Liver (tissue), 8 donors: ENCODE measurements at regions not wholly inside any gene's neighbourhood (a gene's known extent, or its start where the extent isn't known, plus 50 kb on each side); places are given as distances from the start of the nearest gene placed in this dataset.
"Not testable (repeated sequence)": the region's sequence is repeated elsewhere in the genome, so short reads cannot be mapped to it uniquely, and the experiment has no call there.

ENCODE experiments used
- DNase-seq: peaks from one replicate; pipeline ENCODE4 v3.0.0-alpha.2; 2017; ENCODE audit warnings: low spot score
- H3K27ac ChIP-seq, 2 donors: one replicate each; pipeline ENCODE4 v1.7.0; 2013; ENCODE audit warnings: inconsistent platforms in 2 of 2, low read length in 2 of 2, control low read depth in 1 of 2, low read depth in 1 of 2, mild to moderate bottlenecking in 1 of 2
- H3K27me3 ChIP-seq, 4 donors: one replicate each; pipeline versions ENCODE4 v1.6.1 to v1.7.0; 2013; ENCODE audit warnings: low read length in 3 of 4, inconsistent platforms in 1 of 4, mild to moderate bottlenecking in 1 of 4, moderate library complexity in 1 of 4; ENCODE audit not compliant: control insufficient read depth in 4 of 4, insufficient read depth in 4 of 4
- H3K36me3 ChIP-seq, 4 donors: one replicate each; pipeline versions ENCODE4 v1.6.1 to v1.7.0; 2013; ENCODE audit warnings: low read length in 3 of 4, mild to moderate bottlenecking in 3 of 4, low read depth in 1 of 4, moderate library complexity in 1 of 4; ENCODE audit not compliant: control insufficient read depth in 4 of 4, insufficient read depth in 3 of 4
- H3K4me1 ChIP-seq, 4 donors: one replicate each; pipeline versions ENCODE4 v1.6.1 to v1.7.0; 2013; ENCODE audit warnings: low read length in 3 of 4, mild to moderate bottlenecking in 3 of 4, moderate library complexity in 1 of 4; ENCODE audit not compliant: control insufficient read depth in 4 of 4, insufficient read depth in 4 of 4
- H3K4me3 ChIP-seq, 3 donors: one replicate each; pipeline versions ENCODE4 v1.6.1 to v1.7.0; 2013; ENCODE audit warnings: low read length in 3 of 3, control low read depth in 1 of 3, low read depth in 1 of 3, mild to moderate bottlenecking in 1 of 3
- H3K9ac ChIP-seq, 2 donors: one replicate each; pipeline ENCODE4 v1.7.0; 2013; ENCODE audit warnings: low read length in 2 of 2, mild to moderate bottlenecking in 2 of 2, moderate library complexity in 2 of 2, control low read depth in 1 of 2, low read depth in 1 of 2
- H3K9me3 ChIP-seq, 4 donors: one replicate each; pipeline versions ENCODE4 v1.6.1 to v1.7.0; 2013; ENCODE audit warnings: low read length in 3 of 4; ENCODE audit not compliant: control insufficient read depth in 4 of 4
- ATF3 ChIP-seq: IDR thresholded peaks from 2 replicates; pipeline ENCODE4 v1.6.1; 2016; ENCODE audit warnings: antibody characterized with exemption
- EGR1 ChIP-seq, 2 donors: IDR thresholded peaks; 2 replicates each; pipeline ENCODE4 v1.6.1; 2016 to 2018; ENCODE audit warnings: antibody characterized with exemption in 2 of 2, low read depth in 2 of 2
- FOXA1 ChIP-seq: IDR thresholded peaks from 2 replicates; pipeline ENCODE4 v1.6.1; 2016; ENCODE audit warnings: antibody characterized with exemption
- FOXA2 ChIP-seq: IDR thresholded peaks from 2 replicates; pipeline ENCODE4 v1.6.1; 2016; ENCODE audit warnings: antibody characterized with exemption
- HNF4A ChIP-seq, 2 donors: conservative IDR thresholded peaks; 2 replicates each; pipeline ENCODE4 v1.6.1; 2016; ENCODE audit warnings: antibody characterized with exemption in 2 of 2, mild to moderate bottlenecking in 2 of 2
- HNF4G ChIP-seq: IDR thresholded peaks from 2 replicates; pipeline ENCODE4 v1.6.1; 2016; ENCODE audit warnings: antibody characterized with exemption
- JUND ChIP-seq, 2 donors: IDR thresholded peaks; 2 replicates each; pipeline ENCODE4 v1.6.1; 2016; ENCODE audit warnings: antibody characterized with exemption in 2 of 2
- MAX ChIP-seq: IDR thresholded peaks from 2 replicates; pipeline ENCODE4 v1.6.1; 2016; ENCODE audit warnings: antibody characterized with exemption
- NR2F2 ChIP-seq: IDR thresholded peaks from 2 replicates; pipeline ENCODE4 v1.6.1; 2016; ENCODE audit warnings: antibody characterized with exemption
- RAD21 ChIP-seq, 2 donors: IDR thresholded peaks; 2 replicates each; pipeline ENCODE4 v1.6.1; 2016; ENCODE audit warnings: antibody characterized with exemption in 2 of 2, mild to moderate bottlenecking in 2 of 2
- REST ChIP-seq: IDR thresholded peaks from 2 replicates; pipeline ENCODE4 v1.6.1; 2016; ENCODE audit warnings: antibody characterized with exemption, mild to moderate bottlenecking
- RXRA ChIP-seq, 2 donors: IDR thresholded peaks; 2 replicates each; pipeline ENCODE4 v1.6.1; 2017 to 2018; ENCODE audit warnings: antibody characterized with exemption in 2 of 2, mild to moderate bottlenecking in 1 of 2
- SP1 ChIP-seq: IDR thresholded peaks from 2 replicates; pipeline ENCODE4 v1.6.1; 2018; ENCODE audit warnings: antibody characterized with exemption, mild to moderate bottlenecking
- TAF1 ChIP-seq: conservative IDR thresholded peaks from 2 replicates; pipeline ENCODE4 v1.6.1; 2016; ENCODE audit warnings: antibody characterized with exemption, mild to moderate bottlenecking
- YY1 ChIP-seq: IDR thresholded peaks from 2 replicates; pipeline ENCODE4 v1.6.1; 2016; ENCODE audit warnings: antibody characterized with exemption, mild to moderate bottlenecking
- ZBTB33 ChIP-seq: IDR thresholded peaks from 2 replicates; pipeline ENCODE4 v1.6.1; 2016; ENCODE audit warnings: antibody characterized with exemption
- WGBS: extraction: QIAGEN DNeasy Blood & Tissue Kit; methylation state at CpG from one replicate; pipeline ENCODE4 v1.1.7; 2013; 5-methylcytosine and 5-hydroxymethylcytosine counted together
- TF ChIP-seq, protein P1 (sequence below): fragments of 150-350 bp; IDR thresholded peaks from 2 replicates; pipeline ENCODE4 v1.5.1; 2017; ENCODE audit warnings: improper control_type of control experiment, low read depth, low read length; ENCODE audit not compliant: missing input control
- donor health status: healthy.
- donor health status: healthy.
- donor health status: healthy.
- donor health status: healthy.
- donor health status: healthy.

DNA sequence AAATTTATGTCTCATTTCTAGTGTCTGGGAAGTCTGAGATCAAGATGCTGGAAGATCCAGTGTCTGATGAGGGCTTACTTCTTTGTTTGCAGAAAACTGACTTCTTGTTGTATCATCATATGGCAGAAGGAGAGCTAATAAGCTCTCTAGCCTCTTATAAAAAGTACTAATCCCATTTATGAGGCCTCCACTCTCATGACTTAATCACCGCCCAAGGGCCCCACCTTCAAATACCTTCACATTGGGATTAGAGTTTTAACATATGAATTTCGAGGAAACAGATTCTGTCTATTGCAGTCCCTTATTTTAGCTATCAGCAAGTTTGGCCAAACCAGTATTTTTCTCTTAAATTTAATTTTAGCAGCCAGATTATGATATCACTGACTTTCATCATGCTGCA is 150.2 kb upstream of the TMPRSS15 start:
- Histone ChIP-seq H3K27me3 (no peaks in the 10 kb centered on the region), H3K36me3 (no peaks in the 10 kb centered on the region), H3K9me3 (no peaks in the 10 kb centered on the region), H3K4me3 (no peak overlapping the region), H3K4me1 (no peaks in the 10 kb centered on the region), H3K9ac (no peak overlapping the region), H3K27ac (no peak overlapping the region)
- 68% methylated on average over 2 of the region's 2 CpGs for WGBS
- TF ChIP-seq HNF4G: no peak
- TF ChIP-seq HNF4A (conservative IDR thresholded peaks at IDR 0.05): no peak
- TF ChIP-seq ATF3: no peak
- no peak for TF ChIP-seq NR2F2
- no peak for TF ChIP-seq RAD21 (IDR thresholded peaks at IDR 0.05)
- no peak for TF ChIP-seq ZBTB33
- TF ChIP-seq, protein P1, sequence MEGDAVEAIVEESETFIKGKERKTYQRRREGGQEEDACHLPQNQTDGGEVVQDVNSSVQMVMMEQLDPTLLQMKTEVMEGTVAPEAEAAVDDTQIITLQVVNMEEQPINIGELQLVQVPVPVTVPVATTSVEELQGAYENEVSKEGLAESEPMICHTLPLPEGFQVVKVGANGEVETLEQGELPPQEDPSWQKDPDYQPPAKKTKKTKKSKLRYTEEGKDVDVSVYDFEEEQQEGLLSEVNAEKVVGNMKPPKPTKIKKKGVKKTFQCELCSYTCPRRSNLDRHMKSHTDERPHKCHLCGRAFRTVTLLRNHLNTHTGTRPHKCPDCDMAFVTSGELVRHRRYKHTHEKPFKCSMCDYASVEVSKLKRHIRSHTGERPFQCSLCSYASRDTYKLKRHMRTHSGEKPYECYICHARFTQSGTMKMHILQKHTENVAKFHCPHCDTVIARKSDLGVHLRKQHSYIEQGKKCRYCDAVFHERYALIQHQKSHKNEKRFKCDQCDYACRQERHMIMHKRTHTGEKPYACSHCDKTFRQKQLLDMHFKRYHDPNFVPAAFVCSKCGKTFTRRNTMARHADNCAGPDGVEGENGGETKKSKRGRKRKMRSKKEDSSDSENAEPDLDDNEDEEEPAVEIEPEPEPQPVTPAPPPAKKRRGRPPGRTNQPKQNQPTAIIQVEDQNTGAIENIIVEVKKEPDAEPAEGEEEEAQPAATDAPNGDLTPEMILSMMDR: no peak
- TF ChIP-seq FOXA2: no peak
- no peak for TF ChIP-seq SP1
- TF ChIP-seq RXRA (IDR thresholded peaks at IDR 0.05): no peak
- no peak for TF ChIP-seq TAF1
- TF ChIP-seq EGR1 (IDR thresholded peaks at IDR 0.05; ENCODE audit: low read depth in 2 of 2): no peak
- TF ChIP-seq JUND (IDR thresholded peaks at IDR 0.05): no peak
- no peak for TF ChIP-seq MAX
- no peak for TF ChIP-seq YY1
- no peak for TF ChIP-seq FOXA1
- no peak for TF ChIP-seq REST
- DNase-seq: no peak

GRCh38 chr21:18567770-18568169 is 164.2 kb upstream of the TMPRSS15 start:
- H3K9me3 ChIP-seq, H3K27ac ChIP-seq, DNase-seq, H3K36me3 ChIP-seq, H3K4me1 ChIP-seq, H3K27me3 ChIP-seq, H3K9ac ChIP-seq, H3K4me3 ChIP-seq: not testable (repeated sequence)
- WGBS: 83% methylated on average over 10 of the region's 10 CpGs
